ENCODE measurements at regions not wholly inside any gene's neighbourhood (a gene's known extent, or its start where the extent isn't known, plus 50 kb on each side); places are given as distances from the start of the nearest gene placed in this dataset.

GRCh38 chr20:11769825-11770224 lies 147.9 kb upstream of the BTBD3 start:
- H3K27me3 ChIP-seq (ENCODE audit: control insufficient read depth, insufficient read depth, low read length) = no peaks in the 10 kb centered on the region
- no peaks in the 10 kb centered on the region for H3K36me3 ChIP-seq (ENCODE audit: control insufficient read depth, insufficient read depth, low read length)
- no peaks in the 10 kb centered on the region for H3K9me3 ChIP-seq (ENCODE audit: control insufficient read depth, insufficient read depth, low read depth, low read length)
- DNase-seq (ENCODE audit: low read depth, low spot score) (no peak), ATAC-seq (no peak)
- no TSS peak for BruUV-seq (replicated peaks)
- no peak overlapping the region for H3K27ac ChIP-seq (ENCODE audit: low read length)
- POLR2A ChIA-PET = no interaction called here
- no peak overlapping the region for H3K4me3 ChIP-seq (ENCODE audit: low read depth in 2 of 2, low read length in 2 of 2)
- in situ Hi-C loops (cut with HindIII; ENCODE audit: low pct_unique_long_range_greater_than_20kb, low sequenced_read_pairs) = no loop called here
- TF ChIP-seq, protein P1, sequence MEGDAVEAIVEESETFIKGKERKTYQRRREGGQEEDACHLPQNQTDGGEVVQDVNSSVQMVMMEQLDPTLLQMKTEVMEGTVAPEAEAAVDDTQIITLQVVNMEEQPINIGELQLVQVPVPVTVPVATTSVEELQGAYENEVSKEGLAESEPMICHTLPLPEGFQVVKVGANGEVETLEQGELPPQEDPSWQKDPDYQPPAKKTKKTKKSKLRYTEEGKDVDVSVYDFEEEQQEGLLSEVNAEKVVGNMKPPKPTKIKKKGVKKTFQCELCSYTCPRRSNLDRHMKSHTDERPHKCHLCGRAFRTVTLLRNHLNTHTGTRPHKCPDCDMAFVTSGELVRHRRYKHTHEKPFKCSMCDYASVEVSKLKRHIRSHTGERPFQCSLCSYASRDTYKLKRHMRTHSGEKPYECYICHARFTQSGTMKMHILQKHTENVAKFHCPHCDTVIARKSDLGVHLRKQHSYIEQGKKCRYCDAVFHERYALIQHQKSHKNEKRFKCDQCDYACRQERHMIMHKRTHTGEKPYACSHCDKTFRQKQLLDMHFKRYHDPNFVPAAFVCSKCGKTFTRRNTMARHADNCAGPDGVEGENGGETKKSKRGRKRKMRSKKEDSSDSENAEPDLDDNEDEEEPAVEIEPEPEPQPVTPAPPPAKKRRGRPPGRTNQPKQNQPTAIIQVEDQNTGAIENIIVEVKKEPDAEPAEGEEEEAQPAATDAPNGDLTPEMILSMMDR (IDR thresholded peaks at IDR 0.05) = no peak
- TF ChIP-seq, protein P2, sequence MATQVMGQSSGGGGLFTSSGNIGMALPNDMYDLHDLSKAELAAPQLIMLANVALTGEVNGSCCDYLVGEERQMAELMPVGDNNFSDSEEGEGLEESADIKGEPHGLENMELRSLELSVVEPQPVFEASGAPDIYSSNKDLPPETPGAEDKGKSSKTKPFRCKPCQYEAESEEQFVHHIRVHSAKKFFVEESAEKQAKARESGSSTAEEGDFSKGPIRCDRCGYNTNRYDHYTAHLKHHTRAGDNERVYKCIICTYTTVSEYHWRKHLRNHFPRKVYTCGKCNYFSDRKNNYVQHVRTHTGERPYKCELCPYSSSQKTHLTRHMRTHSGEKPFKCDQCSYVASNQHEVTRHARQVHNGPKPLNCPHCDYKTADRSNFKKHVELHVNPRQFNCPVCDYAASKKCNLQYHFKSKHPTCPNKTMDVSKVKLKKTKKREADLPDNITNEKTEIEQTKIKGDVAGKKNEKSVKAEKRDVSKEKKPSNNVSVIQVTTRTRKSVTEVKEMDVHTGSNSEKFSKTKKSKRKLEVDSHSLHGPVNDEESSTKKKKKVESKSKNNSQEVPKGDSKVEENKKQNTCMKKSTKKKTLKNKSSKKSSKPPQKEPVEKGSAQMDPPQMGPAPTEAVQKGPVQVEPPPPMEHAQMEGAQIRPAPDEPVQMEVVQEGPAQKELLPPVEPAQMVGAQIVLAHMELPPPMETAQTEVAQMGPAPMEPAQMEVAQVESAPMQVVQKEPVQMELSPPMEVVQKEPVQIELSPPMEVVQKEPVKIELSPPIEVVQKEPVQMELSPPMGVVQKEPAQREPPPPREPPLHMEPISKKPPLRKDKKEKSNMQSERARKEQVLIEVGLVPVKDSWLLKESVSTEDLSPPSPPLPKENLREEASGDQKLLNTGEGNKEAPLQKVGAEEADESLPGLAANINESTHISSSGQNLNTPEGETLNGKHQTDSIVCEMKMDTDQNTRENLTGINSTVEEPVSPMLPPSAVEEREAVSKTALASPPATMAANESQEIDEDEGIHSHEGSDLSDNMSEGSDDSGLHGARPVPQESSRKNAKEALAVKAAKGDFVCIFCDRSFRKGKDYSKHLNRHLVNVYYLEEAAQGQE (IDR thresholded peaks at IDR 0.05; ENCODE audit: insufficient read depth in 1 of 2, low read depth in 2 of 2, low read length in 1 of 2) = no peak
- TF ChIP-seq POLR2AphosphoS5 (IDR thresholded peaks at IDR 0.05; ENCODE audit: low read depth, low read length) = no peak
- no peak for TF ChIP-seq SIN3A (IDR thresholded peaks at IDR 0.05; ENCODE audit: borderline replicate concordance, insufficient read depth, low read depth, low read length)
- TF ChIP-seq TCF7L2 (IDR thresholded peaks at IDR 0.05; ENCODE audit: low read depth, low read length) = no peak
- no peaks in the 10 kb centered on the region for H3K4me1 ChIP-seq (ENCODE audit: control insufficient read depth, insufficient read depth, low read length)
- intact Hi-C loops (cut with micrococcal nuclease; ENCODE audit: unreplicated experiment) = no loop called here
- CTCF ChIA-PET = no interaction called here

DNA sequence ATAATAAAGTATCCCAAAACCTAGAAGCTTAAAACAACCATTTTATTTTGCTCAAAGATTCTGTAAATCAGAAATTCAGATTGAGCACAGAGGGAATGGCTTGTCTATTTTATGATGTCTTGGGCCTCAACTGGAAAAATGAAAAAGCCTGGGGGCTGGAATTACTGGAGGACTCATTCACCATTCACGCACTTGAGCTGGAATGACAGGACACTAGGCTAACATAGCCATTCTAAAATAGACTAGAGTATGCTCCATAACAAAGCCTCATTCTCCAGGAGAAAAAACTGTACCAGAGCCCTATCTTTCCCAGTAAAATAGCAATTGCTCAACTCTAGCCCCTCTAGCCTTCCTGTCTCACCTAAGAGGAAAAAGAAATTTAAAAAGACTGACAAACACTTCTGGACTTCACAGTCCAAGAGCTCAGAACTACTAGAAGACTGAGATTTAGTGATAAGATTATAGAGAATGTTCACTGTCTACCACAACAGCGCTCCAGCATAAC lies 145.4 kb upstream of the BTBD3 start:
- H3K4me1 ChIP-seq (ENCODE audit: control insufficient read depth, insufficient read depth, low read length) = no peaks in the 10 kb centered on the region
- no peaks in the 10 kb centered on the region for H3K36me3 ChIP-seq (ENCODE audit: control insufficient read depth, insufficient read depth, low read length)
- no peak for DNase-seq (ENCODE audit: low read depth, low spot score)
- no peak overlapping the region for H3K27ac ChIP-seq (ENCODE audit: low read length)
- TF ChIP-seq, protein P2 (IDR thresholded peaks at IDR 0.05; ENCODE audit: insufficient read depth in 1 of 2, low read depth in 2 of 2, low read length in 1 of 2) = no peak
- no peak for TF ChIP-seq POLR2AphosphoS5 (IDR thresholded peaks at IDR 0.05; ENCODE audit: low read depth, low read length)
- TF ChIP-seq TCF7L2 (IDR thresholded peaks at IDR 0.05; ENCODE audit: low read depth, low read length) = no peak
- no peak for TF ChIP-seq SIN3A (IDR thresholded peaks at IDR 0.05; ENCODE audit: borderline replicate concordance, insufficient read depth, low read depth, low read length)
- TF ChIP-seq, protein P1 (IDR thresholded peaks at IDR 0.05) = no peak
- ATAC-seq = no peak
- ChIA-PET POLR2A (no interaction called here), CTCF (no interaction called here)
- BruUV-seq (replicated peaks) = no TSS peak
- H3K9me3 ChIP-seq (ENCODE audit: control insufficient read depth, insufficient read depth, low read depth, low read length) = no peaks in the 10 kb centered on the region
- H3K27me3 ChIP-seq (ENCODE audit: control insufficient read depth, insufficient read depth, low read length) = no peaks in the 10 kb centered on the region
- in situ Hi-C loops (cut with HindIII; ENCODE audit: low pct_unique_long_range_greater_than_20kb, low sequenced_read_pairs) (no loop called here), intact Hi-C loops (cut with micrococcal nuclease; ENCODE audit: unreplicated experiment) (no loop called here)
- H3K4me3 ChIP-seq (ENCODE audit: low read depth in 2 of 2, low read length in 2 of 2) = no peak overlapping the region

Measured in Panc1 (cell line).